ENCODE measurements at regions not wholly inside any gene's neighbourhood (a gene's known extent, or its start where the extent isn't known, plus 50 kb on each side); places are given as distances from the start of the nearest gene placed in this dataset.
A peak's percentile ranks its signal among the peaks of the same experiment; 100 is the strongest.

- no peak for DNase-seq (ENCODE audit: low spot score)
These were observed 186.8 kb downstream of the ZEB2 start for GRCh38 chr2:144333143-144333555.

- DNase-seq (ENCODE audit: low spot score) = peak; percentile 98
These were observed 187.4 kb downstream of the ZEB2 start for GRCh38 chr2:144332356-144333142.

GRCh38 chr2:144331674-144332355 is 188.1 kb downstream of the ZEB2 start:
- no peak for DNase-seq (ENCODE audit: low spot score)

GRCh38 chr2:144330951-144331673 is 188.8 kb downstream of the ZEB2 start:
- DNase-seq (ENCODE audit: low spot score) = no peak

- DNase-seq (ENCODE audit: low spot score) = no peak
These were observed 190.4 kb downstream of the ZEB2 start for GRCh38 chr2:144329472-144329871.

- no peak for DNase-seq (ENCODE audit: low spot score)
These were observed 191.0 kb downstream of the ZEB2 start for GRCh38 chr2:144328938-144329337.

- no peak for DNase-seq (ENCODE audit: low spot score)
These were observed 193.1 kb downstream of the ZEB2 start for GRCh38 chr2:144326825-144327224.

GRCh38 chr2:144325086-144325485 is 194.8 kb downstream of the ZEB2 start:
- DNase-seq (ENCODE audit: low spot score) = no peak

GRCh38 chr2:144324446-144325045 is 195.4 kb downstream of the ZEB2 start:
- no peak for DNase-seq (ENCODE audit: low spot score)

- no peak for DNase-seq (ENCODE audit: low spot score)
These were observed 196.0 kb downstream of the ZEB2 start for GRCh38 chr2:144323946-144324345.

- peak; percentile 43 for DNase-seq (ENCODE audit: low spot score)
These were observed 197.5 kb downstream of the ZEB2 start for GRCh38 chr2:144322379-144322778.

- DNase-seq (ENCODE audit: low spot score) = peak; percentile 37
These were observed 199.4 kb downstream of the ZEB2 start for GRCh38 chr2:144320491-144320890.

- no peak for DNase-seq (ENCODE audit: low spot score)
These were observed 202.7 kb downstream of the ZEB2 start for GRCh38 chr2:144317071-144317738.

- DNase-seq (ENCODE audit: low spot score) = no peak
These were observed 208.9 kb downstream of the ZEB2 start for GRCh38 chr2:144310889-144311608.

GRCh38 chr2:144310484-144310883 is 209.4 kb downstream of the ZEB2 start:
- DNase-seq (ENCODE audit: low spot score) = no peak

- no peak for DNase-seq (ENCODE audit: low spot score)
These were observed 212.2 kb downstream of the ZEB2 start for GRCh38 chr2:144307711-144308110.

- DNase-seq (ENCODE audit: low spot score) = no peak
These were observed 215.7 kb downstream of the ZEB2 start for GRCh38 chr2:144304202-144304601.

- no peak for DNase-seq (ENCODE audit: low spot score)
These were observed 219.3 kb downstream of the ZEB2 start for GRCh38 chr2:144300632-144301031.

GRCh38 chr2:144290276-144290675 is 229.6 kb downstream of the ZEB2 start:
- no peak for DNase-seq (ENCODE audit: low spot score)

GRCh38 chr2:144288438-144288837 is 231.5 kb downstream of the ZEB2 start:
- no peak for DNase-seq (ENCODE audit: low spot score)

GRCh38 chr2:144285324-144285723 is 234.6 kb downstream of the ZEB2 start:
- DNase-seq (ENCODE audit: low spot score) = no peak
